ENCODE measurements at regions not wholly inside any gene's neighbourhood (a gene's known extent, or its start where the extent isn't known, plus 50 kb on each side); places are given as distances from the start of the nearest gene placed in this dataset.

- no peak for TF ChIP-seq CTCF (IDR thresholded peaks at IDR 0.05)
- ATAC-seq (ENCODE audit: low FRiP score) (no peak), DNase-seq (ENCODE audit: low spot score) (no peak)
These were observed 764.0 kb upstream of the GHITM start for GRCh38 chr10:83375274-83375673.

- TF ChIP-seq CTCF (IDR thresholded peaks at IDR 0.05) = no peak
- ATAC-seq (ENCODE audit: low FRiP score) (no peak), DNase-seq (ENCODE audit: low spot score) (no peak)
These were observed 741.5 kb upstream of the GHITM start for GRCh38 chr10:83397806-83398205.

GRCh38 chr10:83410570-83410969 lies 728.7 kb upstream of the GHITM start:
- no peak for DNase-seq (ENCODE audit: low spot score)
- TF ChIP-seq CTCF (IDR thresholded peaks at IDR 0.05) = no peak

GRCh38 chr10:83425306-83425705 lies 714.0 kb upstream of the GHITM start:
- ATAC-seq (ENCODE audit: low FRiP score) = no peak
- no peak for DNase-seq (ENCODE audit: low spot score)
- no peak for TF ChIP-seq CTCF (IDR thresholded peaks at IDR 0.05)

More at GRCh38 chr10:83410570-83410969, 728.7 kb upstream of the GHITM start:
- ATAC-seq (ENCODE audit: low FRiP score) = no peak

- no peak for TF ChIP-seq CTCF (IDR thresholded peaks at IDR 0.05)
- no peak for ATAC-seq (ENCODE audit: low FRiP score)
These were observed 712.2 kb upstream of the GHITM start for GRCh38 chr10:83427101-83427500.

GRCh38 chr10:83432261-83433045 lies 706.9 kb upstream of the GHITM start:
- DNase-seq (ENCODE audit: low spot score) = no peak
- TF ChIP-seq CTCF (IDR thresholded peaks at IDR 0.05) = no peak
- no peak for ATAC-seq (ENCODE audit: low FRiP score)

More at GRCh38 chr10:83427101-83427500, 712.2 kb upstream of the GHITM start:
- no peak for DNase-seq (ENCODE audit: low spot score)

GRCh38 chr10:83433705-83434104 lies 705.6 kb upstream of the GHITM start:
- no peak for TF ChIP-seq CTCF (IDR thresholded peaks at IDR 0.05)
- DNase-seq (ENCODE audit: low spot score) = no peak
- ATAC-seq (ENCODE audit: low FRiP score) = no peak
